Endothelial cell of umbilical vein (primary cell): ENCODE measurements at regions not wholly inside any gene's neighbourhood (a gene's known extent, or its start where the extent isn't known, plus 50 kb on each side); places are given as distances from the start of the nearest gene placed in this dataset.

ENCODE experiments used
- BruUV-seq: library from RNA; stranded (reverse); fragments of 400-500 nt; replicated peaks from 2 replicates; lab custom pipeline; 2021; lab: Mats Ljungman, UMichigan
- CTCF ChIA-PET: fragments of 300-600, 350-600 bp; sonication (Branson Sonifier 250); formaldehyde crosslinking; loops from one replicate; lab custom pipeline; 2021; ENCODE audit warnings: antibody characterized with exemption, inconsistent platforms; lab: Charles Lee
- POLR2A ChIA-PET: fragments of 300-600, 350-600 bp; sonication (Branson Sonifier 250); formaldehyde crosslinking; loops from one replicate; lab custom pipeline; 2021; ENCODE audit warnings: antibody characterized with exemption, inconsistent platforms; lab: Charles Lee
- DNase-seq: peaks from one replicate; pipeline ENCODE4 v3.0.0-alpha.2; 2011; ENCODE audit warnings: low read depth, low spot score
- FAIRE-seq: peaks from 2 replicates; lab custom pipeline; 2011; peaks lifted over from hg19 to GRCh38; lab: Jason Lieb, UNC
- H2AFZ ChIP-seq: 2 replicates; pipeline ENCODE4 v1.6.0; 2012; ENCODE audit warnings: low read depth, low read length, control low read depth, inconsistent platforms
- H3K27ac ChIP-seq: 2 replicates; pipeline ENCODE4 v1.5.1; 2011; ENCODE audit warnings: low read depth, mild to moderate bottlenecking, control low read depth, low read length, moderate library complexity; ENCODE audit not compliant: insufficient read depth
- H3K27me3 ChIP-seq, 2 experiments: 2 replicates each; pipeline versions ENCODE4 v1.6.0 to v1.6.1; 2011; ENCODE audit warnings: low read length in 2 of 2, mixed read lengths in 1 of 2; ENCODE audit not compliant: control insufficient read depth in 2 of 2, insufficient read depth in 2 of 2
- H3K36me3 ChIP-seq, 2 experiments: 2 replicates in 1 of 2; 3 replicates in 1 of 2; pipeline ENCODE4 v1.5.1; 2011; ENCODE audit warnings: low read length in 2 of 2, mild to moderate bottlenecking in 1 of 2, moderate library complexity in 1 of 2; ENCODE audit not compliant: control insufficient read depth in 2 of 2, insufficient read depth in 2 of 2; ENCODE audit errors: extremely low read depth in 1 of 2
- H3K4me1 ChIP-seq: 3 replicates; pipeline ENCODE4 v1.5.1; 2011; ENCODE audit warnings: mild to moderate bottlenecking, low read length; ENCODE audit not compliant: control insufficient read depth, insufficient read depth; ENCODE audit errors: extremely low read depth
- H3K4me2 ChIP-seq: 2 replicates; pipeline ENCODE4 v1.6.1; 2011; ENCODE audit warnings: low read length, control low read depth, mixed read lengths; ENCODE audit not compliant: insufficient read depth
- H3K4me3 ChIP-seq, 3 experiments: fragments of 200-600 bp in 1 of 3; sonication (generic), shearing (Covaris generic) in 1 of 3; replicated peaks in 1 of 3; 2 replicates each; pipeline ENCODE4 v1.5.1; 2011 to 2016; ENCODE audit warnings: control low read depth in 3 of 3, low read length in 3 of 3, mild to moderate bottlenecking in 2 of 3, inconsistent platforms in 1 of 3, low read depth in 1 of 3, moderate library complexity in 1 of 3; ENCODE audit not compliant: insufficient read depth in 1 of 3
- H3K79me2 ChIP-seq: 2 replicates; pipeline ENCODE4 v1.6.0; 2012; ENCODE audit warnings: low read length, inconsistent platforms; ENCODE audit not compliant: control insufficient read depth, insufficient read depth
- H3K9ac ChIP-seq: replicated peaks from 2 replicates; pipeline ENCODE3; 2011; ENCODE audit warnings: low read length, control low read depth; ENCODE audit not compliant: insufficient read depth; ENCODE audit errors: extremely low read depth
- H3K9me1 ChIP-seq: replicated peaks from 3 replicates; pipeline ENCODE4 v1.6.0; 2011; ENCODE audit warnings: mild to moderate bottlenecking, low read length; ENCODE audit not compliant: control insufficient read depth, insufficient read depth; ENCODE audit errors: extremely low read depth
- H3K9me3 ChIP-seq: replicated peaks from 2 replicates; pipeline ENCODE4 v1.5.1; 2012; ENCODE audit warnings: low read length, inconsistent platforms; ENCODE audit not compliant: control insufficient read depth, insufficient read depth
- H4K20me1 ChIP-seq: replicated peaks from 2 replicates; pipeline ENCODE3; 2011; ENCODE audit warnings: mild to moderate bottlenecking, low read length; ENCODE audit not compliant: control insufficient read depth, insufficient read depth; ENCODE audit errors: extremely low read depth
- CTCF ChIP-seq, 2 donors: IDR thresholded peaks; 1 replicate in 1 of 2; 2 replicates in 1 of 2; pipeline ENCODE4 v1.5.1; 2011; ENCODE audit warnings: low read length in 2 of 2, mild to moderate bottlenecking in 2 of 2, moderate library complexity in 2 of 2, control low read depth in 1 of 2, inconsistent platforms in 1 of 2, low read depth in 1 of 2; ENCODE audit not compliant: insufficient read depth in 1 of 2; ENCODE audit errors: extremely low read depth in 1 of 2
- EZH2 ChIP-seq: IDR thresholded peaks from 2 replicates; pipeline ENCODE4 v1.6.1; 2012; ENCODE audit warnings: borderline replicate concordance, low read depth, mild to moderate bottlenecking, moderate library complexity, low read length, inconsistent platforms; ENCODE audit not compliant: severe bottlenecking
- FOS ChIP-seq: IDR thresholded peaks from 2 replicates; pipeline ENCODE4 v1.6.1; 2011; ENCODE audit warnings: mild to moderate bottlenecking, low read length, moderate library complexity, borderline replicate concordance; ENCODE audit not compliant: insufficient read depth
- GATA2 ChIP-seq: IDR thresholded peaks from 2 replicates; pipeline ENCODE4 v1.7.0; 2011; ENCODE audit warnings: low read depth, mild to moderate bottlenecking, moderate library complexity, mixed read lengths, low read length; ENCODE audit not compliant: insufficient read length, insufficient read depth
- JUN ChIP-seq: IDR thresholded peaks from 2 replicates; pipeline ENCODE4 v1.6.1; 2011; ENCODE audit warnings: borderline replicate concordance, low read depth; ENCODE audit not compliant: insufficient read length, insufficient read depth
- MAX ChIP-seq: IDR thresholded peaks from 2 replicates; pipeline ENCODE4 v1.6.1; 2011; ENCODE audit not compliant: insufficient read depth, insufficient read length
- MYC ChIP-seq: IDR thresholded peaks from one replicate; pipeline ENCODE4 v1.6.1; 2011; ENCODE audit warnings: mild to moderate bottlenecking, low read depth, low read length
- POLR2A ChIP-seq: IDR thresholded peaks from 2 replicates; pipeline ENCODE4 v1.6.1; 2012; ENCODE audit warnings: low read depth, mild to moderate bottlenecking, control low read depth, low read length
- POLR2AphosphoS5 ChIP-seq: IDR thresholded peaks from 2 replicates; pipeline ENCODE4 v1.6.1; 2012; ENCODE audit warnings: low read depth, mild to moderate bottlenecking, control low read depth, low read length, moderate library complexity; ENCODE audit not compliant: insufficient read depth
- dilution Hi-C: fragments of 300-500 bp; cut with MboI; formaldehyde crosslinking; loops from one replicate; pipeline ENCODE4 v1.15.0; 2019; ENCODE audit warnings: low sequenced_read_pairs; ENCODE audit not compliant: extremely low pct_ligation_motif_present
- intact Hi-C: fragments of 100-400 bp; cut with micrococcal nuclease; formaldehyde crosslinking; loops from one replicate; pipeline ENCODE4 v1.10.0; 2022

GRCh38 chr11:92667486-92668152 is 301.8 kb upstream of the MTNR1B start:
- FAIRE-seq, result no peak
- POLR2A ChIA-PET, result no interaction called here
- Histone ChIP-seq H3K27me3 (no peaks in the 10 kb centered on the region), H3K9me3 (peaks cover 6% of the 10 kb centered on the region), H2AFZ (no peak overlapping the region), H4K20me1 (no peaks in the 10 kb centered on the region), H3K36me3 (no peaks in the 10 kb centered on the region), H3K4me2 (no peak overlapping the region), H3K9ac (no peak overlapping the region), H3K79me2 (no peaks in the 10 kb centered on the region), H3K4me1 (no peaks in the 10 kb centered on the region), H3K4me3 (no peak overlapping the region), H3K9me1 (no peaks in the 10 kb centered on the region), H3K27ac (no peak overlapping the region)
- TF ChIP-seq POLR2AphosphoS5 (no peak), JUN (no peak), MAX (no peak), GATA2 (no peak), POLR2A (no peak), FOS (no peak), EZH2 (no peak), MYC (no peak), CTCF (IDR thresholded peaks at IDR 0.05; ENCODE audit: extremely low read depth in 1 of 2, insufficient read depth in 1 of 2, low read depth in 1 of 2, low read length in 2 of 2) (no peak)
- dilution Hi-C loops, result no loop called here
- DNase-seq, result no peak
- intact Hi-C loops, result no loop called here
- CTCF ChIA-PET, result no interaction called here
- BruUV-seq, result no TSS peak
